Middle frontal gyrus (tissue), 1 donor: ENCODE measurements at regions not wholly inside any gene's neighbourhood (a gene's known extent, or its start where the extent isn't known, plus 50 kb on each side); places are given as distances from the start of the nearest gene placed in this dataset.
"Not testable (repeated sequence)": the region's sequence is repeated elsewhere in the genome, so short reads cannot be mapped to it uniquely, and the experiment has no call there.

ENCODE experiments used
- DNase-seq: peaks from one replicate; pipeline ENCODE4 v3.0.0-alpha.2; 2015; ENCODE audit warnings: low spot score; ENCODE audit errors: extremely low spot score

- DNase-seq, result no peak
Observed at GRCh38 chr5:88092958-88093605, 175.6 kb downstream of the TMEM161B start.

DNA sequence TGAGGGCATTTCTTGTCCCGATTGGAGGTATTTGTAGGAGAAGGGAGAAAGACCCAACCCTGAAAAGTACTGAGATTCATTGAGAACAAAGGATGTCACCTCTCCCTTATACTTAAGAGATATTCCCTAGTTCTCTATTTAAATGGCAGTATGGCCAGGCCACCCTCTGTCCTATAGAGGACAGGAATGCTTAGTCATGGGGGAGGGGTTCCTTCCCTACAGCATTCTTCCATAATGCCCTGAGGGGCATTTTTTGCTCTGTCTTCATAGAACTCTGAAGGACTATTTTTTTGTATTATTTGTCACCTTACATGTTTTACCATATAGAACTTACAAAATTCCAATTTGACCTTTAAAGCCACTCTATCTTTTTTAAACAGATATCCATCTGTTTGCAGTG, 176.3 kb downstream of the TMEM161B start:
- DNase-seq, result no peak

DNA sequence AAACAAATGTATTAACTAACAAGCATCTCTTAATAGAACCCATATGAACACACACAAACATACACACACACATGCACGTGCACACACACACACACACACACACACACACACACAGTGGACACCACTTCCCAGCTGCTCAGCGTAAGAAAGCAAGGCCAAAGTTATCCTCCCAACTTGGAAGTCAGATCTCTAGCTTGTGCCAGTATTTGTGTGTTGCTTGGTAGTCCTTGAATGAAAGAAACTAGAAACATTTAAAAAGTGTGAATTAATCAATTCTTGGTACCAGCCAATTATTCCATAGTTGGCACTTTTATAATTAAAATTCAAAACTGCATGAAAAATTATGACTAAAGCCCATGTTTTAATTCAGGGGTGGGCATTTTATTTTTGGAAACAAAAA, 178.1 kb downstream of the TMEM161B start:
- no peak for DNase-seq

GRCh38 chr5:88089719-88090390, 178.8 kb downstream of the TMEM161B start:
- DNase-seq, result no peak

GRCh38 chr5:88085462-88085861, 183.2 kb downstream of the TMEM161B start:
- DNase-seq, result no peak

- no peak for DNase-seq
Observed at GRCh38 chr5:88081877-88082276, 186.8 kb downstream of the TMEM161B start.

GRCh38 chr5:88063813-88064212, 204.8 kb downstream of the TMEM161B start:
- DNase-seq, result no peak

- no peak for DNase-seq
Observed at GRCh38 chr5:88060194-88060593, 208.5 kb downstream of the TMEM161B start.

GRCh38 chr5:88058625-88059024, 210.0 kb downstream of the TMEM161B start:
- no peak for DNase-seq

DNA sequence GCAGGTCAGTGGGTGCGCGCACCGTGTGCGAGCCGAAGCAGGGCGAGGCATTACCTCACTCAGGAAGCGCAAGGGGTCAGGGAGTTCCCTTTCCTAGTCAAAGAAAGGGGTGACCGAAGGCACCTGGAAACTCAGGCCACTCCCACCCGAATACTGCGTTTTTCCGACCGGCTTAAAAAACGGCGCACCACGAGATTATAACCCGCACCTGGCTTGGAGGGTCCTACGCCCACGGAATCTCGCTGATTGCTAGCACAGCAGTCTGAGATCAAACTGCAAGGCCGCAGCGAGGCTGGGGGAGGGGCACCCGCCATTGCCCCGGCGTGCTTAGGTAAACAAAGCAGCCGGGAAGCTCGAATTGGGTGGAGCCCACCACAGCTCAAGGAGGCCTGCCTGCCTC, 216.2 kb downstream of the TMEM161B start:
- DNase-seq, result not testable (repeated sequence)

DNA sequence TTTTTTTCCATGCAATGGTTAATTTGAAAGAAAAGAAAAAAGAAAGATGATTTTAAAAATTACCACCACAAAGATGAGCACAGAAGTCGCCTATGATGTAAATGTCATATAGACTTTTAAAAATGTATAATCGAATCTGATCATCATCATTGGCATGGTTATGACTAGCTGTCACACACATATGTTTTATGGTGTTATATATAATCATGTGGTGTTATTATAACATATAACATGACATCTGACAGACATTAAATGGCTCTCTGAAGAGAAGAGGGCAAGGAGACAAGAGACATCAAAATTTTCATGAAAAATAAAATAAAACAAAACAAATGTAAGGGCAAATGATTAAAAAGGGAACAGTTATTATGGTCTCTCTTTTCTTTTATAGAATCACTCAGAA, 217.5 kb downstream of the TMEM161B start:
- no peak for DNase-seq

DNA sequence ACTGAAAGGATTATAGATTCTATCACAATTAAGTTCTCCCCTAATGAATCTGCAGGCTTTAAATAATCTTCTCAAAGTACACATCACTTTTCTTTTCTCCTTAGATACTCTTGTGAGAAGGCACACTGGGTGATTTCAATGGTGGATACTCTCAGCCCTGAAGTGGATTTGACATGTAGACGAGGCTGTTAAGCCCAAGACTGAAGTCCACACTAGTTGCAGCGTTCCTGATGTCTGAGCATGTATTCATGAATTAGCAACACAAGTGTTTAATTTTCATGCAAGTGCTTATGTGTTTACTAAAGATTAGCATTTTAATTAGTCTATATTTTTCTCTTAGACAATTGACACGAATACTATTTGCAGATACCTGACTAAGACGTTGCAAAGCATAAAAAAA, 218.9 kb downstream of the TMEM161B start:
- no peak for DNase-seq

GRCh38 chr5:88049156-88049555, 219.5 kb downstream of the TMEM161B start:
- DNase-seq, result no peak

DNA sequence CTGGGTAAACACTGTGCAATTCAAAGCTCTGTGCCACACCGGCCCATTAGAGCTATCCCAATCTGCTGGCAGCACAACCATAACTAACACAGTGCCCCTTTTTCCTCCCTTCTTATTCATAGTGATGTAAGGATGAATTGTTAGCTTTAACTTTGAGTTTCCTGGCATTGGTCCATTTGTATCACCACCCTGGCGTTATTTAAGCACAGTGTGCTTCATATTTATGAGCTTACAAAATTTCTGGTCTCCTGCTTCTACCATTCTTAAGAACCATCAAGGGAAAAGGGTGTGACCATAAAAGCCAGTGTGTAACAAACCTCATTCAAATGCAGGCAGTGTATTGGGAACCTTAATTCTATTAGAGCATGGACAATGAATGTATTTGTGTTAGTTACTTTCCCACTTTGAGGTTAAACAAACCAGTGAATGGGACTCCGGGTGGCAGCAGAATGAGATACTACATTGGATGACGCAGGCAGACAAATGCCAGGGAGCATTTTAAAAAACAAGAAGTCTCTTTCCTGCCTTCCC, 222.6 kb downstream of the TMEM161B start:
- DNase-seq, result peak; percentile 20

GRCh38 chr5:88045165-88045564, 223.5 kb downstream of the TMEM161B start:
- no peak for DNase-seq

GRCh38 chr5:88034520-88034919, 234.1 kb downstream of the TMEM161B start:
- no peak for DNase-seq

- no peak for DNase-seq
Observed at GRCh38 chr5:88033191-88033590, 235.5 kb downstream of the TMEM161B start.

DNA sequence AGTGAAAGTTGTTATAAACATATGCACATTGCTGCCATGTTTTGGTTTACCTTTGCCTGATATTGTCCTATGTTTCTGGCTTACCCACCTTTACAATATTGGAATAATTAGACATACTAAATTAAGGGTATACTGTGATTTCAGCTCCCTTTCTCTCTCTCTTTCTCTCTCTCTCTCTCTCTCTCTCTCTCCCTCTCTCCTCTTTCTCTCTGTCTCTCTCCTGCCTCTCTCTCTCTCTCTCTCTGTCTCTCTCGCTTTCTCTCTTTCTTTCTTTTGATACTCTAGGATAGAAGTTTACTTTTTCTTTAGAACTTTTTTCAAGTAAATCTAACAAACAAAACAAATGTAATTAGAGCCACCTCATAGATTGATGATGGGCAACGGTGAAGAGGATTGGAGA, 239.6 kb downstream of the TMEM161B start:
- no peak for DNase-seq

DNA sequence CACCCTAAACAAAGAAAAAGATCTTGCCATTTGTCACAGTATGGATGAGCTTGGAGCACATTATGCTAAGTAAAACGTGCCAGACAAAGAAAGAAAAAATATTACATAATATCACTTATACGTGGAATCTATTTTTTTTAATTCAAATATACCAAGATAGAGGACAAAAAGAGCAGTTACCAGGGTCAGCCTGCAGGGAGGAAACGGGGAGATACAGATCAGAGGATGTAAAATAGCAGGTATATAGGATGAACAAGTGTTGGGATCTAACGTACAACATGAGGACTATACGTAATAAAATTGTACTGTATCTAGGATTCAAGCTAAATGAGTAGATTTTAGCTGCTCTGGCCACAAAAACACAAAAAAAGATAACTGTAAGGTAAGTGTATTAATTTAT, 247.5 kb downstream of the TMEM161B start:
- DNase-seq, result no peak

- DNase-seq, result not testable (repeated sequence)
Observed at GRCh38 chr5:88014984-88015383, 253.7 kb downstream of the TMEM161B start.

GRCh38 chr5:88000877-88001276, 267.8 kb downstream of the TMEM161B start:
- DNase-seq, result no peak

DNA sequence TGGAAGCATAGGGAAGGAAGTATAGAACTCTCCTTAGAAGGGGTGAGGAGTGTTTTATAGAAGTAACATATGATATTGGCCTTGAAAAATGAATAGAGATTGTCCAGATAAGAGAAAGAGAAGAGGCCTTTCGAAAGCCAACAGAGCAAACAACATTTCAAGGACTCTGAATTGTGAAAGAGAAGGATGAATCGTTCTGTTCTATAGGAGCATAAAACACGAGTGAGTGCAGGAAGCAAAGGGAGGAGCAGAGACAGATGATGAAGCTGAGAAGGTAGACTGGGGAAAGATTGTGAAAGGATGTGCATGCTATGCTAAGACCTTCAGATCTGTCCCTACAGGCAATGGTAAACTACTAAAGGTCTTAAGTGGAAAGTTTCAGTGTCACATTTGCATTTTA, 271.0 kb downstream of the TMEM161B start:
- DNase-seq, result no peak

- DNase-seq, result no peak
Observed at GRCh38 chr5:87966213-87966612, 302.4 kb downstream of the TMEM161B start.
